ENCODE measurements at regions not wholly inside any gene's neighbourhood (a gene's known extent, or its start where the extent isn't known, plus 50 kb on each side); places are given as distances from the start of the nearest gene placed in this dataset.
"Not testable (repeated sequence)": the region's sequence is repeated elsewhere in the genome, so short reads cannot be mapped to it uniquely, and the experiment has no call there.

DNA sequence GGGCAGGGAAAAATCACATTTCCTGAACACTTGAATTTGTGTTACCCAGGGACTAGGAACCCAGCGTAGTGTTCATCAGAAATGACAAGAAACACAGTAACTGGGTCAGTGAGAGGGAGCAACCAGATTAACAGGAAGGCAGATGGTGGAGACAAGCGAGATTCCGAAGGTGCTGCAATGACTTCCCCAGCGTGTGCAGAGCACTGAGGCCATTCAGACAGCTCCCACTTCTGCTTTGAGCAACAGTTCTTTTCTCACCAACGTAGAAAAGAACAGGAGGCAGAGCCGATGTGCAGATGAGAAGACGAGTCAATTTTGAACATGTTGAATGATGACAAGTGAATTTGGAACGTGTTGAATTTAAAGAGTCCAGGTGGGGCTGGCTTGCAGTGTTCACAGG lies 63.1 kb upstream of the IFNGR1 start:
- TF ChIP-seq, protein P1, sequence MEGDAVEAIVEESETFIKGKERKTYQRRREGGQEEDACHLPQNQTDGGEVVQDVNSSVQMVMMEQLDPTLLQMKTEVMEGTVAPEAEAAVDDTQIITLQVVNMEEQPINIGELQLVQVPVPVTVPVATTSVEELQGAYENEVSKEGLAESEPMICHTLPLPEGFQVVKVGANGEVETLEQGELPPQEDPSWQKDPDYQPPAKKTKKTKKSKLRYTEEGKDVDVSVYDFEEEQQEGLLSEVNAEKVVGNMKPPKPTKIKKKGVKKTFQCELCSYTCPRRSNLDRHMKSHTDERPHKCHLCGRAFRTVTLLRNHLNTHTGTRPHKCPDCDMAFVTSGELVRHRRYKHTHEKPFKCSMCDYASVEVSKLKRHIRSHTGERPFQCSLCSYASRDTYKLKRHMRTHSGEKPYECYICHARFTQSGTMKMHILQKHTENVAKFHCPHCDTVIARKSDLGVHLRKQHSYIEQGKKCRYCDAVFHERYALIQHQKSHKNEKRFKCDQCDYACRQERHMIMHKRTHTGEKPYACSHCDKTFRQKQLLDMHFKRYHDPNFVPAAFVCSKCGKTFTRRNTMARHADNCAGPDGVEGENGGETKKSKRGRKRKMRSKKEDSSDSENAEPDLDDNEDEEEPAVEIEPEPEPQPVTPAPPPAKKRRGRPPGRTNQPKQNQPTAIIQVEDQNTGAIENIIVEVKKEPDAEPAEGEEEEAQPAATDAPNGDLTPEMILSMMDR (IDR thresholded peaks at IDR 0.05; ENCODE audit: low read depth, low read length): no peak
- no peak overlapping the region for H3K4me3 ChIP-seq (ENCODE audit: low read depth, low read length)

DNA sequence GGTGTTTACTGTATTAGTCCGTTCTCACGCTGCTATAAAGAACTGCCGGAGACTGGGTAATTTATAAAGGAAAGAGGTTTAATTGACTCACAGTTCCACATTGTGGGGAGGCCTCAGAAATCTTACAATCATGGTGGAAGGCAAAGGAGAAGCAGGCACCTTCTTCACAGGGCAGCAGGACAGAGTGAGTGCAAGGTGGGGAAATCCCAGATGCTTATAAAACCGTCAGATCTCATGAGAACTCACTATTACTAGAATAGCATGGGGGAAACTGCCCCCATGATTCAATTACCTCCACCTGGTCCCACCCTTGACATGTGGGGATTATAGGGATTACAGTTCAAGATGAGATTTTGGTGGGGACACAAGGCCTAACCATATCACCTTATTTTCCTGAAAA lies 60.1 kb upstream of the IFNGR1 start:
- H3K4me3 ChIP-seq (ENCODE audit: low read depth, low read length): not testable (repeated sequence)

DNA sequence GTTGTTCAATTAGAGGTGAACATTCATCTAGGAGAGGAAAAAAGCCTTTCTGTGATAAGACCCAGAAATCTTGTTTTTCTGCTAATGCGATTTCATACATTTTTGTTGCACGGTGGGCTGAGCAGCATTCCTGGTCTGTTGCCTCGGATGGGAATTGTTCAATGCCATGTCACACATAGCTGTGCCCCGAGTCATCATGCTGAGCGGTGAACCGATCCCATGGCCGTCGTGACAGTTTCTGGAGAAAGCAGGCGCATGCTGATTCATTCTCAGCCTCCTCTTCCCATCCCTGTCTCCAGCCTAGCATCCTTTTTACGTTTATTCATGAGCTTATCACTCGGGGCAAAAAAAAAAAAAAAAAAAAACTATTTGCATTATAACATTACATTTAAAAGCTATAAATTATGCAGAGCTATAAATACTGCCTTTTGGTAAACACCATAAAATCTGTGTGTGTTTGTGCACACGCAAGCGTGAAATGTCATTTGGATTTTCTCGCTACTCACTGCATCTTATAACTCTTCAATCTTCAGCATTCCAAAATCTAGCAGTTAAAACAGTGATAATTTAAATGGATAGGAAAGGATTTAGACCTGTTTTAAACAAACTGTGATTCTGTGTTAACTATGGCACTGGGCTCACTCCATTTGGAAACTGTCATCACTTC lies 58.9 kb upstream of the IFNGR1 start:
- TF ChIP-seq, protein P1 (IDR thresholded peaks at IDR 0.05; ENCODE audit: low read depth, low read length): no peak

DNA sequence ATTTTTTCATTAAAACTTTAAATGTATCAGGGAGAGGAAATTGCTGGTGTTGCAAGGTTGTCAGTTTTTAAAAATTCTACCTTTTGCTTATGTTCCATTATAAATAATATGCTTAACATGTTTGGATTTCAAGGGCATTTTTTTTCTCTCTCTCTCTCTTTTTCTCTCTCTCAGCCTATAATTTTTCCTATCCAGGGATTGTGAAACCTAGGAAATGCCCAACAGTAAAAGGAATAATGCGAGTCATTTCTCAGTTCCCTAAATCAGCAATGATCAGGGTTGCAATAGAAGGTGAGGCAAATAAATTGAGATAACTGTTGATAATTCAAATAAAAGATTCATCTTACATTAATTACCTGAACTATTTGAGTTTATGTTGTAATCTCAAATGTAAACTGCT lies 53.2 kb upstream of the IFNGR1 start:
- TF ChIP-seq, protein P1 (IDR thresholded peaks at IDR 0.05; ENCODE audit: low read depth, low read length): no peak
- H3K4me3 ChIP-seq (ENCODE audit: low read depth, low read length): no peak overlapping the region

More for the DNA sequence above, 58.9 kb upstream of the IFNGR1 start:
- no peak overlapping the region for H3K4me3 ChIP-seq (ENCODE audit: low read depth, low read length)

DNA sequence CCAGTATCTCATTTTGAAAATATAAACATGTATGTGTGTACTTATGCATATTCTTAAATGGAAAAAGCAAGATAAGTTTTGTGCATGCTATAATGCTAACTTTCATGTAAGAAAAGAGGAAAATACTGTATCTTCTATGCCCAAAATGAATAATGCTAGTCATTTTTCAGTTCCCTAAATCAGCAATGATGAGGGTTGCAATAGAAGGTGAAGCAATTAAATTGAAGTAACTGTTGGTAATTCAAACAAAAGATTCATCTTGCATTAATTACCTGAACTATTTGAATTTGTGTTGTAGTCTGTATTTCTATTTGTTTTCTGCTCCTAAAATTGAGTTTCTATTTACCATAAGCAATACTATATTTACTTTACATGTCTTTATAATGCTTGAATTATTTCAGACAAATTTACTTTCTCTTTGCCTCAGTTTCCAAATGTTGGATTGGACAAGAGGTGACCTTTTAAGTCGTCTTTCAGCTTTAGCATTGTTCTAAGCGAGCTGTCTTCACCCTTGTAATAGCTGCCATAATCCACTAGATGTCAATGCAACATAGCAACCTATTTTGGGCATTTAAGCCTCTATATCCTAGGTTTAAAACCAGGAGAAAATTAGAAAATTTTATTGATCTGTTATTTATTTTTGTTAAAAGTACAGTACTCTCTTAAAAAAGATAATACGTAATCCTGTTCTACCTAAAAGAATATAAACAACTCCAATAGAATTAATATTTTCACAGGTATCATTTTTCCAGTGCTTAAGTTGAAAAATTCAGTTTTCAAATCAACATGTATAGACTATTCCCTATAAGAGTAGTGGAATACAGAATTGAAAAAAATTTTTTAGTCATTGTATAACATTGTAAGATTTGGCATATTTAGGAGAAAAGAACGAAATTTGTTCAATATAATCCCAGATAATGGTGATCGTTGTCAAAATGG lies 52.3 kb upstream of the IFNGR1 start:
- H3K4me3 ChIP-seq (ENCODE audit: low read depth, low read length): no peak overlapping the region
- TF ChIP-seq, protein P1 (IDR thresholded peaks at IDR 0.05; ENCODE audit: low read depth, low read length): peak; percentile 81

DNA sequence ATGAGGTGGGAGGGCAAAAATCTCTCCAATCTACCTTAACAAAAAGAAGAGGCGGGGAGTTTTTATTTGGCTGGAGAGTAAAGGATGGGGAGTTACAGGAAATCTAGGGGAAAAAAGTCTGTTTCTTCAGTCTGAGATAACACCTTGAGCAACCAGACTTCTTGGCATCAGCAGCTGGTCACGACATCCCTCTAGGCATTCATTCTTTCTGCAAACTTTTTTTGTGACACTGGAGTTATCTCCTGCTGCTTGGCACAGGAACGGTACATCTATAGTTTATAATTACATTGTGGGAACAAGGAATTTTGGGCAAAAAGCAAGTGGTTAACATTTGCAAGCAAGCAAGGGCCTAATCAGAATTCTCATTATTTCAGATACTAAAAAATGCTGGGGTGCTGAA lies 50.6 kb upstream of the IFNGR1 start:
- H3K4me3 ChIP-seq (ENCODE audit: low read depth, low read length): no peak overlapping the region
- TF ChIP-seq, protein P1 (IDR thresholded peaks at IDR 0.05; ENCODE audit: low read depth, low read length): no peak

DNA sequence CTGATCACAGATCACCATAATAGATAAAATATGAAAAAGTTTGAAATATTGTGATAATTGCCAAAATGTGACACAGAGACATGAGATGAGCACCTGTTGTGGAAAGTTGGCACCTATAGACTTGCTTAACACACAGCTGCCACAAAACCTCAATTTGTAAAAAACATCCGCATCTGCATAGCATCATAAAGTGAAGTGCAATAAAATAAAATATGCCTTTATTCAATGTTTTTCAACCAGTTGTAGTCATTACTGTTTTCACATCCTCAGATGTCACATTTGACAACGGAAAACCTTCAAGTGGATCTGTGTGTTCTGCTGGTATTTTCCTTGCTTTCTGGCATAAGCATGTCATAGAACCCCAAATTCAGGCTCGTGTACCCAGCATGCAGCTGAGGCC lies 50.2 kb upstream of the IFNGR1 start:
- no peak overlapping the region for H3K4me3 ChIP-seq (ENCODE audit: low read depth, low read length)
- TF ChIP-seq, protein P1 (IDR thresholded peaks at IDR 0.05; ENCODE audit: low read depth, low read length): no peak

All from WI38 (cell line).